ENCODE measurements at regions not wholly inside any gene's neighbourhood (a gene's known extent, or its start where the extent isn't known, plus 50 kb on each side); places are given as distances from the start of the nearest gene placed in this dataset.
"Not testable (repeated sequence)": the region's sequence is repeated elsewhere in the genome, so short reads cannot be mapped to it uniquely, and the experiment has no call there.

DNA sequence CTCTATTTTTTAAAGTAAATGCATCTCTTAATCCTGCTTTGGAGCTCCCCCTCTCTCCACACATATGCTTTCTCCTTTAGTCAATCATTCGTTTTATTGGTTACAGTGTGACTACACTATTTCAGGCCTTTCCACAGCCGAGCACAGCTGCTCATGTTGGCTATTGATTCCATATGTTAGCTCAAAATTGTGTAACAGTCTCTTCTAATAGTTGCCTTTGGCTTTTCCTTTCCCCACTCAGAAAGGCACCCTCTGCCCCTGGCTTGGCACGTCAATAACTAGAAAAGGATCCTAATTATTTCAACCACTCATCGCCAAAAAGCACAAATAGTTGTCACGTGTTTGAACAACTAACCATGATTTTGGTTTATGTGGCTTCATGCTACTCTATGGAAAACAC, 410.3 kb upstream of the SLC35B3 start:
- no peak for DNase-seq (ENCODE audit: low spot score)

DNA sequence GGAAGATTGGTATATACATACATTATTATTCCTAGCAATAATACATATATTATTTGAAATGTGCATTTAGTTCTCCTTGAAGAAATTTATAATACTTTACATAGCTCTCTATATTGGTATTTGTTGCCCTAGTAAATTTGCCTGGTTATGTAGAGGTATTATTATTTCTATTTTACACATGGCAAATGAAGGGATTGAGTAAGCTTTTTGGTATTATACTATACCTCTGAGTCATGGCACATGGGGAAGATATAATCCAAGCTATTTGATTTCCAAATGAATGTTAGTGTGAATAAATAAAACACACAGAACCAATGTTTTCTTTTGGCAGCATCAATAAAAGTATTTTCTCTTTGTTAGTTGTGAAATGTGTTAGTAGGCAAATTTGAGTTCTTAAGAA, 409.6 kb upstream of the SLC35B3 start:
- no peak for DNase-seq (ENCODE audit: low spot score)

DNA sequence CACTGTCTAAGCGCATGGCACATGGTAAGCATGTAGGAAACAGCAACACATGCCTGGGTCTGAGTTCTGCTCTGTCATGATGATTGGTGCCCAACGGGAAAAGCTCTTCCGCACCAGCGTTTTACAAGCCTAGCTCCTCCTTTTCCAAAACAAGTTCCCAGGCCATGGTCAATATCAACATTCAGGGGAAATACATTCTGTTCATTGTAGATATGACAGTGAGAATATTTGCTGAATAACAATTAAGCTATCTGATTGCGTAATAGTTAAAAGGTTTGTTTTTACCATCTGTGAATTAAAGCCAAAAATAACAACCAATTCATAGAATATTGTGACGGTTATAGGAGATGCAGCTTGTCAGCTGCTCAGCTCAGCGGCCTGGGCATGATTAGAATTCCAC, 404.3 kb upstream of the SLC35B3 start:
- no peak for DNase-seq (ENCODE audit: low spot score)

- no peak for DNase-seq (ENCODE audit: low spot score)
Observed at GRCh38 chr6:8837343-8837742, 402.0 kb upstream of the SLC35B3 start.

- not testable (repeated sequence) for DNase-seq (ENCODE audit: low spot score)
Observed at GRCh38 chr6:8832695-8833094, 397.4 kb upstream of the SLC35B3 start.

GRCh38 chr6:8831366-8832152, 396.2 kb upstream of the SLC35B3 start:
- DNase-seq (ENCODE audit: low spot score) = no peak

- DNase-seq (ENCODE audit: low spot score) = no peak
Observed at GRCh38 chr6:8830794-8831193, 395.4 kb upstream of the SLC35B3 start.

GRCh38 chr6:8829796-8830195, 394.5 kb upstream of the SLC35B3 start:
- no peak for DNase-seq (ENCODE audit: low spot score)

GRCh38 chr6:8829296-8829695, 394.0 kb upstream of the SLC35B3 start:
- no peak for DNase-seq (ENCODE audit: low spot score)

GRCh38 chr6:8828376-8828775, 393.0 kb upstream of the SLC35B3 start:
- no peak for DNase-seq (ENCODE audit: low spot score)

DNA sequence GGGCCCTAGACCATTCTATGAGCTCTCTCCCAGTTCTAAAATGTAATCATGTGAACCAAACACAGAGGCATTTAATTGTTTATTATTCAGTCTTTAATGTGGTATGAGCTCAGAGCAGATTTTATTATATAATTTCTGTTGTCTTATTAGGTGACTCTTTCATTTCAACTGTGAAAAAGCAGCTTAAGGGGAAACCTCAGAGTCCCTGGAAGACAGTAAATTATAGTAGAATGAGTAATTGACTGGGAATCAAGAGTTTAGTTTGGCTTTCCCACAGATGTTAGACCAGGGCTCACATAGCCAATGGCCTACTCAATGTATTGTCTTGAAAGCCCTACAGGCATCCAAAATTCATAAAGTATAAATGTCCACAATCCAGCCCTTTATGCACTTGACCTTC, 390.4 kb upstream of the SLC35B3 start:
- DNase-seq (ENCODE audit: low spot score) = no peak

- DNase-seq (ENCODE audit: low spot score) = no peak
Observed at GRCh38 chr6:8821981-8822381, 386.6 kb upstream of the SLC35B3 start.

- DNase-seq (ENCODE audit: low spot score) = no peak
Observed at GRCh38 chr6:8820313-8820712, 385.0 kb upstream of the SLC35B3 start.

DNA sequence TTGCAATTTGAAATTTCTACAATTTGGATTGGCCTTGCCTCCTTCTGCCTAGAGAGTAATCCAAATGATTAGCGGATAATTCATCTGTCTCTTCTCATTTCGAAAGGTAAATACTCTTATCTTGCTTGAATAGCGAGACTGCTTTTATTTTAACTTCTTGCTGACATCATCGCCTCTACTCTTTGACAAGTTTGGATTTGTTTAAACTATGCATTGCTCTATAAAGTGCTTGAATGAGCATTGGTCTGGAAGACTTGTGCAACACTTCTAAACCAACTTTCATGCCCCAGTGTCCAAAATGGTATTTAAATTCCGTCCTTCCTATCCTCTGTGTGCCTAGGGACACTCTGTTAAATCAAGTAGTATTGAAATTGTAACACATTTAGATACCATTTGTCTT, 384.1 kb upstream of the SLC35B3 start:
- DNase-seq (ENCODE audit: low spot score) = no peak

- DNase-seq (ENCODE audit: low spot score) = no peak
Observed at GRCh38 chr6:8814440-8815000, 379.2 kb upstream of the SLC35B3 start.

- no peak for DNase-seq (ENCODE audit: low spot score)
Observed at GRCh38 chr6:8810325-8810724, 375.0 kb upstream of the SLC35B3 start.

DNA sequence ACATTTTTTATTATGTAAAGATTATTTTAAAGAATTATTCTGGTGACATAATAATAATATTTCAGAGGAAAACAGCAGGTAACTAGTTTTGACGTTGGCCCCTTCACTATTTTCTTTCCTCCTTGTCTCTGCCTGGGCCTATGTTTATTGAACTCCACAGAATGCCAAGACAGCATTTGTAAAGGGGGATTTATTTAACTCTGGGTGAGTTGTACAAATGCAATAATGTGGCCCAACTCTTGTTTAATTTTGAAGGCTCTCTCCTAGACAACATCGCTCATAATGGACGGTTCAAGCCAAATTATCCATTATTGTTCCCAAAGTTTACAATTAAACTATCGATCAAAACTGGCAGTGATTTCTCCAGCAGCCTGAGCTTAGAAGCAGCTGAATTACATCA, 374.3 kb upstream of the SLC35B3 start:
- no peak for DNase-seq (ENCODE audit: low spot score)

DNA sequence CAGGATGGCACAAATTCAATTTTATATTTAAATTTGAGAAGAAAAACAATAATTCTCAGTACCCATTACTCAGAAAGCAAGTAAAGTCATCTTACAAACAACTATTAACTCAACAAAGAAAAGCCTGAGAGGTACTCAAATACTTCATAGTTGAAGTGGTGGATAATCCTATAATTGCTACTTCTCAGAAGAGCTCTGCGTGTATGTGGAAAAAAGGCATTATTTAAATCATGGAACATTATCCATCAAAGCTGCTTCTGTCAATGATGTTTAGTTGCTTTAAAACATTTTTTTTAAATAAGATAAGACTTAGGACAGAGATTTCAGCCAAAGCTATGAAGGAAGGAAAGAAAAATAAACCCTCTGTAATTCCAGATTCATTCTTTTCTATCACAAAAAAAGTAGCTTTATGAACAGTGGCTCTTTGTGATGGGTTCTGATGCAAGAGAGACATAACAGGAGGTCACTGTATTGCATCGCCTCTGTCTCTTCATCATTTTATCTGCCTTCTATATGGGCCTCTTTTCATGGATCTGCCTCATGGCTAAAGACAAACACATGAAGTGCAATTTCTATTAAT, 367.9 kb upstream of the SLC35B3 start:
- DNase-seq (ENCODE audit: low spot score) = no peak

DNA sequence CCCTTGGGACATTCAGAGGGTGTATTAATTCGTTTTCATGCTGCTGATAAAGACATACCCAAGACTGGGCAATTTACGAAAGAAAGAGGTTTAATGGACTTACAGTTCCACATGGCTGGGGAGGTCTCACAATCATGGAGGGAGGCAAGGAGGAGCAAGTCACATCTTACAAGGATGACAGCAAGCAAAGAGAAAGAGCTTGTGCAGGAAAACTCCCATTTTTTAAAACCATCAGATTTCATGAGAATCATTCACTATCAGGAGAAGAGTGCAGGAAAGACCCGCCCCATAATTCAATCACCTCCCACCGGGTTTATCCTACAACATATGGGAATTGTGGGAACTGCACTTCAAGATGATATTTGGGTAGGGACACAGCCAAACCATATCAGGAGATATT, 367.1 kb upstream of the SLC35B3 start:
- DNase-seq (ENCODE audit: low spot score) = not testable (repeated sequence)

DNA sequence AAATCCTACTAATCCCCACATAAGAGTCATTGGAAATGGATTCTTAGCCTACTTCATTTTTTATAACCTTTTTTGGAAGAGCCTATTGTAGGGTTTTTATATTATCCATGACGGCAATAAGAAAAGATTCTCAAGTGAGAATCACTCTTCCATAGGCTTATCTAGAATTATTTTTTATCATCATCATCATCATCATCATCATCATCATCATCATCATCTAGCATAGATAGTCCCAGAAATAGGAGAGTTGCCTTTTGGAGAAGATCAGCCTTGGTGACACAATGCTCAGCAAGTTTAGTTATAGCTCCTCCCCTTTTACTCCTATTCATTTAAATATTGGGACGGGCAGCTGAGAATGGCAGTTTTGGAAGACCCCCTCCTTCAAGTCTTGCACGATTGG, 359.1 kb upstream of the SLC35B3 start:
- no peak for DNase-seq (ENCODE audit: low spot score)

DNA sequence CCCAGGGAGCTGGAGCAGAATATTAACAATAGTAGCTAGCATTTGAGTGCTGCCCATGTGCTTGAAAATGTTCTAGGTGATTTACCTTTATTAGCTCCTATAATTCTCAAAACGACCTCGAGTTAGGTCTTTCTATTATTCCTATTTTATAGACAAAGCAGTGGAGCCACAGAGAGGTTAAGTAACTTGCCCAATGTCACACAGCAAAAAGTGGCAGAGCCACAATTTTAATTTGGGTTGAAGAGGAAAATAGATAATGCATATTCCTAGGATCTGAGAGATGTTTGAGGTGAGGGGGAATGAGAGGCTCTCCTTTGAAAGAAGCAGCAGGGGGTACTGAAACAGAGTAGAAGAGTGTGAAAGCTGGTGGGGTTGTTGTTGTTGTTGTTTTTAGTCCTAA, 354.5 kb upstream of the SLC35B3 start:
- no peak for DNase-seq (ENCODE audit: low spot score)

DNA sequence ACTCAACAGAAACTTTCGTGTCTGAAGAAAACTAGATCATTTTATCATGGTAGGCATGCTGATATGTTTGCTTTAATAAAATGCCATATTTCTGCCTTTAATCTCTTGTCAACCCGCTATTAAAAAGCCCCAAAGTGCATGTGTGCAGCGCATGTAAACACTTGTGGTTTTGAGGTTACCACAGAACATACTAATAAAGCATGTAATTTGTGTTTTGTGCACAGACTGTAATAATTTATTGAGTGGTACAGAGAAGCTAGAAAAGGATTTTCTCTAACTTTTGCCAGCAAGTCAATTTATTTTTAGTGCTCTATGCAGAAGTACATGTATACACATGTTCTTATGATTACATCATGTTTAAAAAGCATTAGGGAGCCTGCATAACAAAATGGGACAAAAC, 349.9 kb upstream of the SLC35B3 start:
- no peak for DNase-seq (ENCODE audit: low spot score)

DNA sequence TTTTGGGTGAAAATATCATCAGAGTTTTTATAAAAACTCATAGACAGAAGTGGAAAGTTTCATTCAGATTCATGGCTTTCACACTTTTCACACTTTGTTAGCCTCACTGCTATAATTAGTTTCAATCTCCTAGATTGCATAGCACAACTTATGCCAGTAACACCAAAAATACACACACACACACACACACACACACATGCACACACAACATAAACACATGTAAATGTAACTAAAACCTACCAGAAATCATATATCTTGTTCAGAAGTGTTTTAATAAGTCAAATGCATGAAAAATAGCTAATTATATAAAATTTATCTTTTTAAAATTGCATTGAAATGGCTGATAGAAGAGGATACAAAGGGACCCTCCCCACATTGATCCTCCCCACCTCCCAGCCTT, 347.8 kb upstream of the SLC35B3 start:
- no peak for DNase-seq (ENCODE audit: low spot score)

DNA sequence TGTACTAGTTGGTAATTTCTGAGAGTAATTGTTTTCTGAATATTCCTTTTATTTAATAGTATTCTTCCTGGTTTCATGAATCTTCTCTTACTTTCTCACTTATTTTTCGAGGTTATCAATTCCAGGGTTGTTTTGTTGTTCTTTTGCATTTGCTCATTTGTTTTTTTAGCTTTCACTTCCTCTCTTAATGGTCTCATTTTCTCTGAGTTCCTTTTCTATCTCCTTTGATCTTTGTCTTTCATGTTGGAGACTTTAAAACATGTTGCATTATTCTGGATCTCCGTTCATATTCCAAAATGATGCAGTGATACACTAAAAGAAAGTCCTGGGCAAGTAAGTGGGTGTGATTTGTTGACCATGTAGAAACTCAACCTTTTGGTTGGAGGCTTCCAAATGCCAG, 345.3 kb upstream of the SLC35B3 start:
- no peak for DNase-seq (ENCODE audit: low spot score)

Data from A172 (cell line).